HepG2 (cell line): ENCODE measurements at regions not wholly inside any gene's neighbourhood (a gene's known extent, or its start where the extent isn't known, plus 50 kb on each side); places are given as distances from the start of the nearest gene placed in this dataset.

Source experiments
- ATAC-seq: fragments of 200-7000 bp; cut with Tn5 transposase; 3 replicates; pipeline ENCODE4 v1.9.1; 2020; ENCODE audit warnings: mild to moderate bottlenecking, moderate library complexity
- BruUV-seq: library from RNA; stranded (reverse); fragments of 400-500 nt; replicated peaks from 2 replicates; lab custom pipeline; 2021; lab: Mats Ljungman, UMichigan
- CTCF ChIA-PET: fragments of 300-600 bp; formaldehyde crosslinking; extraction: SDS; loops from one replicate; lab custom pipeline; 2021; ENCODE audit warnings: low total read pairs, inconsistent platforms, low intra/inter-chr PET ratio; lab: Yijun Ruan, JAX
- POLR2A ChIA-PET: fragments of 350-600 bp; sonication (Branson Sonifier 250); formaldehyde crosslinking; loops from one replicate; lab custom pipeline; 2020; ENCODE audit warnings: antibody characterized with exemption, inconsistent platforms; lab: Yijun Ruan, JAX
- DNase-seq: peaks from one replicate; pipeline ENCODE4 v3.0.0-alpha.2; 2015; ENCODE audit warnings: low spot score
- FAIRE-seq: peaks from 3 replicates; lab custom pipeline; 2011; peaks lifted over from hg19 to GRCh38; lab: Jason Lieb, UNC
- H2AFZ ChIP-seq: one replicate; pipeline ENCODE4 v1.6.1; 2011; ENCODE audit warnings: low read length, inconsistent platforms
- H3K27ac ChIP-seq: fragments of 300-600 bp; 3 replicates; pipeline ENCODE4 v1.8.0; 2011; ENCODE audit warnings: mixed run types, mild to moderate bottlenecking, mixed read lengths, low read length, inconsistent platforms; ENCODE audit not compliant: insufficient read depth; ENCODE audit errors: extremely low read length
- H3K27me3 ChIP-seq, 2 experiments: fragments of 200-600 bp in 1 of 2; 2 replicates in 1 of 2; 3 replicates in 1 of 2; pipeline versions ENCODE4 v1.6.0 to v1.8.0; 2011; ENCODE audit warnings: low read length in 2 of 2, mild to moderate bottlenecking in 2 of 2, moderate library complexity in 2 of 2, inconsistent platforms in 1 of 2; ENCODE audit not compliant: insufficient read depth in 2 of 2, control insufficient read depth in 1 of 2
- H3K36me3 ChIP-seq, 2 experiments: fragments of 200-600 bp in 1 of 2; replicated peaks in 1 of 2; 2 replicates in 1 of 2; 3 replicates in 1 of 2; pipeline versions ENCODE4 v1.5.1 to v1.8.0; 2011; ENCODE audit warnings: low read length in 2 of 2, inconsistent platforms in 1 of 2; ENCODE audit not compliant: insufficient read depth in 2 of 2, control insufficient read depth in 1 of 2
- H3K4me1 ChIP-seq: 2 replicates; pipeline ENCODE4 v1.5.1; 2012; ENCODE audit warnings: low read length, inconsistent platforms; ENCODE audit not compliant: insufficient read depth
- H3K4me2 ChIP-seq: 2 replicates; pipeline ENCODE4 v1.6.0; 2011; ENCODE audit warnings: low read depth, low read length, inconsistent platforms
- H3K4me3 ChIP-seq, 3 experiments: fragments of 200-600 bp in 1 of 3; sonication (generic), shearing (Covaris generic) in 1 of 3; replicated peaks in 1 of 3; 2 replicates each; pipeline ENCODE4 v1.5.1; 2011 to 2016; ENCODE audit warnings: low read length in 3 of 3, inconsistent platforms in 2 of 3, low read depth in 2 of 3, mild to moderate bottlenecking in 2 of 3, control low read depth in 1 of 3, mixed read lengths in 1 of 3; ENCODE audit not compliant: insufficient read depth in 1 of 3
- H3K79me2 ChIP-seq: one replicate; pipeline ENCODE4 v1.6.1; 2011; ENCODE audit warnings: low read length, inconsistent platforms; ENCODE audit not compliant: insufficient read depth
- H3K9ac ChIP-seq: 2 replicates; pipeline ENCODE4 v1.6.0; 2011; ENCODE audit warnings: mild to moderate bottlenecking, low read depth, low read length, inconsistent platforms; ENCODE audit not compliant: insufficient read depth
- H3K9me3 ChIP-seq: 2 replicates; pipeline ENCODE4 v1.5.1; 2012; ENCODE audit warnings: mild to moderate bottlenecking, low read length
- H4K20me1 ChIP-seq: 2 replicates; pipeline ENCODE4 v1.6.0; 2011; ENCODE audit warnings: inconsistent platforms, mild to moderate bottlenecking, low read length, moderate library complexity; ENCODE audit not compliant: insufficient read depth
- FOXO1 ChIP-seq: sonication (generic); formaldehyde crosslinking; IDR thresholded peaks from 2 replicates; pipeline ENCODE4 v1.4.0; 2020; ENCODE audit warnings: missing genetic modification reagents
- GFI1 ChIP-seq: sonication (generic); formaldehyde crosslinking; IDR thresholded peaks from 2 replicates; pipeline ENCODE4 v1.5.0; 2020; ENCODE audit warnings: missing genetic modification reagents, mild to moderate bottlenecking, borderline replicate concordance
- HNRNPK ChIP-seq: fragments of 200-400 bp; formaldehyde crosslinking; IDR thresholded peaks from 2 replicates; pipeline ENCODE4 v1.6.1; 2018; ENCODE audit warnings: low read length, low read depth, moderate library complexity, mild to moderate bottlenecking; ENCODE audit not compliant: poor library complexity, severe bottlenecking
- KMT2A ChIP-seq: sonication (generic); formaldehyde crosslinking; IDR thresholded peaks from 2 replicates; pipeline ENCODE4 v1.4.0; 2020; ENCODE audit warnings: missing genetic modification reagents
- MAFK ChIP-seq, 2 experiments: IDR thresholded peaks in 1 of 2; conservative IDR thresholded peaks in 1 of 2; 2 replicates each; pipeline ENCODE4 v1.6.1; 2011; ENCODE audit warnings: improper control_type of control experiment in 2 of 2, low read length in 2 of 2
- NFYB ChIP-seq: sonication (generic); formaldehyde crosslinking; IDR thresholded peaks from 2 replicates; pipeline ENCODE4 v1.4.0; 2020; ENCODE audit warnings: missing genetic modification reagents
- SIN3B ChIP-seq: fragments of 150-350 bp; IDR thresholded peaks from 2 replicates; pipeline ENCODE4 v1.6.1; 2014; ENCODE audit warnings: low read length
- XBP1 ChIP-seq: sonication (generic); formaldehyde crosslinking; IDR thresholded peaks from 2 replicates; pipeline ENCODE4 v1.5.0; 2020; ENCODE audit warnings: missing genetic modification reagents
- ZNF547 ChIP-seq: sonication (generic); formaldehyde crosslinking; IDR thresholded peaks from 2 replicates; pipeline ENCODE4 v1.5.1; 2020; ENCODE audit warnings: mild to moderate bottlenecking, missing genetic modification reagents
- ZNF556 ChIP-seq: sonication (generic); formaldehyde crosslinking; IDR thresholded peaks from 2 replicates; pipeline ENCODE4 v1.4.0; 2020; ENCODE audit warnings: mild to moderate bottlenecking, missing genetic modification reagents, borderline replicate concordance
- ZNF775 ChIP-seq: sonication (generic); formaldehyde crosslinking; IDR thresholded peaks from 2 replicates; pipeline ENCODE4 v1.4.0; 2020; ENCODE audit warnings: missing genetic modification reagents, mild to moderate bottlenecking, moderate library complexity, borderline replicate concordance
- WGBS: methylation state at CpG from one replicate; pipeline ENCODE4 v1.1.6; 2017; ENCODE audit warnings: low lambda C conversion rate; 5-methylcytosine and 5-hydroxymethylcytosine counted together
- in situ Hi-C: cut with HindIII; loops from 2 replicates; pipeline ENCODE4 v1.10.0; 2017; ENCODE audit warnings: low pct_unique_long_range_greater_than_20kb; ENCODE audit not compliant: extremely low pct_ligation_motif_present
- intact Hi-C: fragments of 100-400 bp; cut with micrococcal nuclease; formaldehyde crosslinking; loops from one replicate; pipeline ENCODE4 v1.10.0; 2022; ENCODE audit not compliant: unreplicated experiment
- TF ChIP-seq, protein P1 (sequence below): sonication (generic); formaldehyde crosslinking; IDR thresholded peaks from 2 replicates; pipeline ENCODE4 v1.4.0; 2020; ENCODE audit warnings: mild to moderate bottlenecking, missing genetic modification reagents
- TF ChIP-seq, protein P2 (sequence below): sonication (generic); formaldehyde crosslinking; conservative IDR thresholded peaks from 2 replicates; pipeline ENCODE4 v1.5.0; 2020; ENCODE audit warnings: missing genetic modification reagents

DNA sequence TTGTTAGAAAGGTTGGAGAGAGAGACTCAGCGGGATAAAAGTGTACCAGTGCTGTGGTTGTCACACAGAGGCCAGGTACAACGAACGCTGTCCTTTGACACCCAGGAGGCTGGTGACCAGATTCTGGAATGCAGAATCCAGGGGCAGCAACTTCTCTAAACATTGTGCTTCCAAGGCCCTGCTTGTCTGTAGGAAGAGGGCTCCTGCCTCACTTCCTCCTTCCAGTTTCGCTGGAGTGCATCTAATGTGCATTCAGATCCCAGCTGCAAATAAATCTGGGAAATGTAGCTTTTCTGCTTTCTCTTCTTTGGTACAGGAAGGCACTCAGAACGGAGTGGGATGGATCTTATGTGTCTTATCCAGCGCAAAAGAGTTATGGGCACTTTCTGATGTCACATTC is 171.8 kb upstream of the ATP5MC3 start:
- no peaks in the 10 kb centered on the region for H3K4me1 ChIP-seq
- no peak overlapping the region for H3K9ac ChIP-seq
- in situ Hi-C loops = no loop called here
- WGBS = 7% methylated on average over 6 of the region's 6 CpGs
- no peaks in the 10 kb centered on the region for H4K20me1 ChIP-seq
- H3K27me3 ChIP-seq = peaks cover 0 to 34% of the 10 kb centered on the region in 2 experiments; a peak in 3 of 5 replicates
- H3K36me3 ChIP-seq = no peaks in the 10 kb centered on the region
- ATAC-seq (no peak; the same call in 2 of the 3 replicates), DNase-seq (no peak), FAIRE-seq (no peak)
- BruUV-seq = no TSS peak
- no peaks in the 10 kb centered on the region for H3K9me3 ChIP-seq
- H3K27ac ChIP-seq = no peak overlapping the region
- no peak for TF ChIP-seq HNRNPK
- TF ChIP-seq FOXO1 (CRISPR knock-in tag) = no peak
- TF ChIP-seq, protein P1, sequence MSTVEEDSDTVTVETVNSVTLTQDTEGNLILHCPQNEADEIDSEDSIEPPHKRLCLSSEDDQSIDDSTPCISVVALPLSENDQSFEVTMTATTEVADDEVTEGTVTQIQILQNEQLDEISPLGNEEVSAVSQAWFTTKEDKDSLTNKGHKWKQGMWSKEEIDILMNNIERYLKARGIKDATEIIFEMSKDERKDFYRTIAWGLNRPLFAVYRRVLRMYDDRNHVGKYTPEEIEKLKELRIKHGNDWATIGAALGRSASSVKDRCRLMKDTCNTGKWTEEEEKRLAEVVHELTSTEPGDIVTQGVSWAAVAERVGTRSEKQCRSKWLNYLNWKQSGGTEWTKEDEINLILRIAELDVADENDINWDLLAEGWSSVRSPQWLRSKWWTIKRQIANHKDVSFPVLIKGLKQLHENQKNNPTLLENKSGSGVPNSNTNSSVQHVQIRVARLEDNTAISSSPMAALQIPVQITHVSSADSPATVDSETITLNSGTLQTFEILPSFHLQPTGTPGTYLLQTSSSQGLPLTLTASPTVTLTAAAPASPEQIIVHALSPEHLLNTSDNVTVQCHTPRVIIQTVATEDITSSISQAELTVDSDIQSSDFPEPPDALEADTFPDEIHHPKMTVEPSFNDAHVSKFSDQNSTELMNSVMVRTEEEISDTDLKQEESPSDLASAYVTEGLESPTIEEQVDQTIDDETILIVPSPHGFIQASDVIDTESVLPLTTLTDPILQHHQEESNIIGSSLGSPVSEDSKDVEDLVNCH (CRISPR knock-in tag) = no peak
- TF ChIP-seq ZNF556 (CRISPR knock-in tag) = no peak
- TF ChIP-seq XBP1 (CRISPR knock-in tag) = no peak
- no peak for TF ChIP-seq ZNF775 (CRISPR knock-in tag)
- TF ChIP-seq NFYB (CRISPR knock-in tag) = no peak
- no peak for TF ChIP-seq ZNF547 (CRISPR knock-in tag)
- TF ChIP-seq, protein P2, sequence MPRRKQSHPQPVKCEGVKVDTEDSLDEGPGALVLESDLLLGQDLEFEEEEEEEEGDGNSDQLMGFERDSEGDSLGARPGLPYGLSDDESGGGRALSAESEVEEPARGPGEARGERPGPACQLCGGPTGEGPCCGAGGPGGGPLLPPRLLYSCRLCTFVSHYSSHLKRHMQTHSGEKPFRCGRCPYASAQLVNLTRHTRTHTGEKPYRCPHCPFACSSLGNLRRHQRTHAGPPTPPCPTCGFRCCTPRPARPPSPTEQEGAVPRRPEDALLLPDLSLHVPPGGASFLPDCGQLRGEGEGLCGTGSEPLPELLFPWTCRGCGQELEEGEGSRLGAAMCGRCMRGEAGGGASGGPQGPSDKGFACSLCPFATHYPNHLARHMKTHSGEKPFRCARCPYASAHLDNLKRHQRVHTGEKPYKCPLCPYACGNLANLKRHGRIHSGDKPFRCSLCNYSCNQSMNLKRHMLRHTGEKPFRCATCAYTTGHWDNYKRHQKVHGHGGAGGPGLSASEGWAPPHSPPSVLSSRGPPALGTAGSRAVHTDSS (CRISPR knock-in tag) = no peak
- no peak for TF ChIP-seq GFI1
- TF ChIP-seq KMT2A (CRISPR knock-in tag) = no peak
- TF ChIP-seq SIN3B = no peak
- TF ChIP-seq MAFK (conservative IDR thresholded peaks at IDR 0.05 in 1 of 2, IDR thresholded peaks at IDR 0.05 in 1 of 2; ENCODE audit: low read length in 2 of 2) = no peak
- intact Hi-C loops = no loop called here
- no peak overlapping the region for H3K4me2 ChIP-seq
- H3K4me3 ChIP-seq = no peak overlapping the region
- H3K79me2 ChIP-seq = no peaks in the 10 kb centered on the region
- H2AFZ ChIP-seq = no peak overlapping the region
- ChIA-PET POLR2A (no interaction called here), CTCF (no interaction called here)
